ENCODE measurements at regions not wholly inside any gene's neighbourhood (a gene's known extent, or its start where the extent isn't known, plus 50 kb on each side); places are given as distances from the start of the nearest gene placed in this dataset.

- no peak for TF ChIP-seq CTCF (conservative IDR thresholded peaks at IDR 0.05)
- no peak for TF ChIP-seq ZFX (IDR thresholded peaks at IDR 0.05)
Observed at GRCh38 chr5:53359916-53360517, 120.4 kb upstream of the FST start.

Data from C4-2B (cell line).